DND-41 (cell line): ENCODE measurements at regions not wholly inside any gene's neighbourhood (a gene's known extent, or its start where the extent isn't known, plus 50 kb on each side); places are given as distances from the start of the nearest gene placed in this dataset.

Source experiments
- EZH2 ChIP-seq: IDR thresholded peaks from 3 replicates; pipeline ENCODE4 v1.6.1; 2012; ENCODE audit warnings: borderline replicate concordance, low read depth, mild to moderate bottlenecking, moderate library complexity, low read length, inconsistent platforms; ENCODE audit not compliant: severe bottlenecking
- TF ChIP-seq, protein P1 (sequence below): IDR thresholded peaks from 2 replicates; pipeline ENCODE4 v1.5.1; 2012; ENCODE audit warnings: borderline replicate concordance, low read length, moderate library complexity, mild to moderate bottlenecking; ENCODE audit not compliant: poor library complexity, severe bottlenecking; ENCODE audit errors: extremely low read depth

DNA sequence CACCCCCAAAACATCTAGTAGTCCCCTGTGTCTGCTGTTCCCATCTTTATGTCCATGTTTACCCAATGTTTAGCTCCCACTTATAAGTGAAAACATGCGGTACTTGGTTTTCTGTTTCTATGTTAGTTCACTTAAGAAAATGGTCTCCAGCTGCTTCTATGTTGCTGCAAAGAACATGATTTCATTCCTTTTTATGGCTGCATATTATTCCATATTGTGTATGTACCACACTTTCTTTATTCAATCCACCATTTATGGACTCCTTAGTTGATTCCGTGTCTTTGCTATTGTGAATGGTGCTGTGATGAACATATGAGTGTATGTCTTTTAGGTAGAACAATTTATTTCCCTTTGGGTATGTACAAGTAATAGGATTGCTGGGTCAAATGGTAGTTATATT, 51.2 kb downstream of the GRK7 start:
- TF ChIP-seq, protein P1, sequence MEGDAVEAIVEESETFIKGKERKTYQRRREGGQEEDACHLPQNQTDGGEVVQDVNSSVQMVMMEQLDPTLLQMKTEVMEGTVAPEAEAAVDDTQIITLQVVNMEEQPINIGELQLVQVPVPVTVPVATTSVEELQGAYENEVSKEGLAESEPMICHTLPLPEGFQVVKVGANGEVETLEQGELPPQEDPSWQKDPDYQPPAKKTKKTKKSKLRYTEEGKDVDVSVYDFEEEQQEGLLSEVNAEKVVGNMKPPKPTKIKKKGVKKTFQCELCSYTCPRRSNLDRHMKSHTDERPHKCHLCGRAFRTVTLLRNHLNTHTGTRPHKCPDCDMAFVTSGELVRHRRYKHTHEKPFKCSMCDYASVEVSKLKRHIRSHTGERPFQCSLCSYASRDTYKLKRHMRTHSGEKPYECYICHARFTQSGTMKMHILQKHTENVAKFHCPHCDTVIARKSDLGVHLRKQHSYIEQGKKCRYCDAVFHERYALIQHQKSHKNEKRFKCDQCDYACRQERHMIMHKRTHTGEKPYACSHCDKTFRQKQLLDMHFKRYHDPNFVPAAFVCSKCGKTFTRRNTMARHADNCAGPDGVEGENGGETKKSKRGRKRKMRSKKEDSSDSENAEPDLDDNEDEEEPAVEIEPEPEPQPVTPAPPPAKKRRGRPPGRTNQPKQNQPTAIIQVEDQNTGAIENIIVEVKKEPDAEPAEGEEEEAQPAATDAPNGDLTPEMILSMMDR, result no peak
- no peak for TF ChIP-seq EZH2
